ENCODE measurements at regions not wholly inside any gene's neighbourhood (a gene's known extent, or its start where the extent isn't known, plus 50 kb on each side); places are given as distances from the start of the nearest gene placed in this dataset.

- ATAC-seq (no peak), DNase-seq (ENCODE audit: low spot score in 2 of 2) (no peak)
- Mint-ChIP-seq H3K27ac (no peak overlapping the region), H3K36me3 (peaks cover 10 to 15% of the 10 kb centered on the region in 2 donors), H3K9me3 (peaks cover 24 to 30% of the 10 kb centered on the region in 2 donors)
Observed at GRCh38 chr5:96265487-96265886, 167.6 kb downstream of the PCSK1 start.

GRCh38 chr5:96264047-96264446 lies 169.0 kb downstream of the PCSK1 start:
- no peak for DNase-seq (ENCODE audit: low spot score in 2 of 2)
- no peak for ATAC-seq
- Mint-ChIP-seq H3K36me3 (peaks cover 5 to 10% of the 10 kb centered on the region in 2 donors), H3K27ac (no peak overlapping the region), H3K9me3 (peaks cover 14 to 23% of the 10 kb centered on the region in 2 donors)

GRCh38 chr5:96262105-96262504 lies 170.9 kb downstream of the PCSK1 start:
- ATAC-seq (no peak), DNase-seq (ENCODE audit: low spot score in 2 of 2) (no peak)
- peaks cover 9 to 19% of the 10 kb centered on the region in 2 donors for H3K9me3 Mint-ChIP-seq
- no peak overlapping the region for H3K27ac Mint-ChIP-seq
- peaks cover 5 to 6% of the 10 kb centered on the region in 2 donors for H3K36me3 Mint-ChIP-seq

- DNase-seq (ENCODE audit: low spot score in 2 of 2) (no peak), ATAC-seq (no peak)
- H3K36me3 Mint-ChIP-seq, result no peaks in the 10 kb centered on the region
- peaks cover 0 to 9% of the 10 kb centered on the region in 2 donors for H3K9me3 Mint-ChIP-seq
- H3K27ac Mint-ChIP-seq, result no peak overlapping the region
Observed at GRCh38 chr5:96260009-96260408, 173.0 kb downstream of the PCSK1 start.

DNA sequence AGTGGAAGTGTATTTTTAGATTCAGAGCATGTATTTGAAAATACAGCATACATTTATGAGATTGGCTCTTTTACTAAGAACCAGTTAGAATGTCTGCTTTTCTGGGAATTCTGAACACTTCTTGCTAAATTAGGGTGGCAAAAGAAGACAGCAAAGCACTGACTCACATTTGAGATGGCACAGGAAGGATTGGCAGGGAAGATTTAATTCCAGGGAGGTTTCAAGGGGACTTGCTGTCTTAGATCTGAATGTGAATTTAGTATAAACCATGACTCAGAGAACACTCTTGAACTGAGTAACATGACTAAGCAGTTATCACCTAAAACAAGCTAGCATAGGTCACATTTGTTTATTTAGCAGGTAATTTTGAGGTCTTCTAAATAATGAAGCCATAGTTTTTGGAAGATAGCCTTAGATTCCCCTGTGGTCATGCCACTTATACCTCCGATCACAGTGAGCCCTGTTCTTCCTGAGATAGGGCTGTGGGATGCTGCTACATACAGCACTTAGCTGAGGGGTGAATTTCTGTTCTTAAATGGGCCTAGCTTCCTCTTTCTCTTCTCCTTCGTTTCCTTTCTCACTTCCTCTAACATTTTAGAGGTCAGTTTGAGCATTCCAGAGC lies 173.8 kb downstream of the PCSK1 start:
- Mint-ChIP-seq H3K27ac (no peak overlapping the region), H3K9me3 (peaks cover 0 to 9% of the 10 kb centered on the region in 2 donors), H3K36me3 (no peaks in the 10 kb centered on the region)
- no peak for ATAC-seq
- DNase-seq (ENCODE audit: low spot score in 2 of 2), result no peak

DNA sequence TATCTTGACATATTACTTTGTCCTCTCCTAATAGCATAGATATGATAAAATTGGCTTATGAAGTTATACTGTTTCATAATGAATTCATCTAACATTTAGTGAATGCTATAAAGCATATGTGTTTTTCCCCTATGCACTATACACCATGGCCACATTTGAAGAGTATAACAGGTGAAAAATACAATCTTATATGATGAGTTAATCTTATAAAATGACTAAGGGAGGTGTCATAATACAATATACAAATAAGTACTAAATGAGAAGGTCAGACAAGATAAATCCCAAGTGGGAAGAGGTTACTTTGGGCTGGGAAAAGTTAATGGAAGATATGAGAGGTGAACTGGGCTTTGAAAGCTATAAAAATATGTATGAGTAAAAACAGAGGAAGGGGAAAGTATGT lies 174.4 kb downstream of the PCSK1 start:
- Mint-ChIP-seq H3K9me3 (peaks cover 0 to 9% of the 10 kb centered on the region in 2 donors), H3K27ac (no peak overlapping the region), H3K36me3 (no peaks in the 10 kb centered on the region)
- no peak for DNase-seq (ENCODE audit: low spot score in 2 of 2)
- no peak for ATAC-seq

- ATAC-seq, result peak; percentile 28 to 86
- H3K9me3 Mint-ChIP-seq, result peaks cover 0 to 1% of the 10 kb centered on the region in 2 donors
- no peak overlapping the region for H3K27ac Mint-ChIP-seq
- DNase-seq (ENCODE audit: low spot score in 2 of 2), result no peak
- H3K36me3 Mint-ChIP-seq, result no peaks in the 10 kb centered on the region
Observed at GRCh38 chr5:96257904-96258303, 175.1 kb downstream of the PCSK1 start.

- no peaks in the 10 kb centered on the region for H3K9me3 Mint-ChIP-seq
- H3K36me3 Mint-ChIP-seq, result no peaks in the 10 kb centered on the region
- no peak for DNase-seq (ENCODE audit: low spot score in 2 of 2)
Observed at GRCh38 chr5:96256795-96257470, 176.1 kb downstream of the PCSK1 start.

GRCh38 chr5:96254980-96255691 lies 177.9 kb downstream of the PCSK1 start:
- no peak overlapping the region for H3K27ac Mint-ChIP-seq
- H3K9me3 Mint-ChIP-seq, result no peaks in the 10 kb centered on the region
- DNase-seq (ENCODE audit: low spot score in 2 of 2) (no peak), ATAC-seq (no peak)
- no peaks in the 10 kb centered on the region for H3K36me3 Mint-ChIP-seq

More at GRCh38 chr5:96256795-96257470, 176.1 kb downstream of the PCSK1 start:
- no peak overlapping the region for H3K27ac Mint-ChIP-seq
- ATAC-seq, result no peak

DNA sequence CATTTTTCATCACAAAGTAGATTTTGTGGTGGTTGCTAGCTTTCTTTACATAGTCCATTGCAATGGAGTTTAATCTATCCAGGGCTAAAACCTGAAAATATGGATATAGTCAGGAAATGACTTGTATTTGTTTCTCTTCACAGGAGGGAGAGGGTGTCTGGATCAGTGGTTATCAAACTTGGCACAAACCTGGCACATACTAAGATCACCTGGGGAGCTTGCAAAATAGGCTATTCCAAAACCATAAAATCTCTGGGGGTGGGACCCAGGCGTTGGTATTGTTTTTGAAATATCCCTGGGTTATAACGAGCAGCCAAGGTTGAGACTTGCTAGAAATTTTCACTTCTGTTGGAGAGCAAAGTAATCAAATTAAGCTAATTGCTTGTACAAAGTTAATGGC lies 179.9 kb downstream of the PCSK1 start:
- Mint-ChIP-seq H3K27ac (no peak overlapping the region), H3K36me3 (no peaks in the 10 kb centered on the region), H3K9me3 (no peaks in the 10 kb centered on the region)
- no peak for ATAC-seq
- DNase-seq (ENCODE audit: low spot score in 2 of 2), result no peak

- DNase-seq (ENCODE audit: low spot score in 2 of 2) (no peak), ATAC-seq (no peak)
- H3K27ac Mint-ChIP-seq, result no peak overlapping the region
- H3K9me3 Mint-ChIP-seq, result no peaks in the 10 kb centered on the region
- no peaks in the 10 kb centered on the region for H3K36me3 Mint-ChIP-seq
Observed at GRCh38 chr5:96252596-96252995, 180.5 kb downstream of the PCSK1 start.

GRCh38 chr5:96250782-96251181 lies 182.3 kb downstream of the PCSK1 start:
- DNase-seq (ENCODE audit: low spot score in 2 of 2), result no peak
- H3K27ac Mint-ChIP-seq, result no peak overlapping the region
- no peak for ATAC-seq
- no peaks in the 10 kb centered on the region for H3K9me3 Mint-ChIP-seq
- no peaks in the 10 kb centered on the region for H3K36me3 Mint-ChIP-seq

- no peak for DNase-seq (ENCODE audit: low spot score in 2 of 2)
- Mint-ChIP-seq H3K36me3 (no peaks in the 10 kb centered on the region), H3K9me3 (no peaks in the 10 kb centered on the region), H3K27ac (no peak overlapping the region)
- no peak for ATAC-seq
Observed at GRCh38 chr5:96248131-96248530, 184.9 kb downstream of the PCSK1 start.

DNA sequence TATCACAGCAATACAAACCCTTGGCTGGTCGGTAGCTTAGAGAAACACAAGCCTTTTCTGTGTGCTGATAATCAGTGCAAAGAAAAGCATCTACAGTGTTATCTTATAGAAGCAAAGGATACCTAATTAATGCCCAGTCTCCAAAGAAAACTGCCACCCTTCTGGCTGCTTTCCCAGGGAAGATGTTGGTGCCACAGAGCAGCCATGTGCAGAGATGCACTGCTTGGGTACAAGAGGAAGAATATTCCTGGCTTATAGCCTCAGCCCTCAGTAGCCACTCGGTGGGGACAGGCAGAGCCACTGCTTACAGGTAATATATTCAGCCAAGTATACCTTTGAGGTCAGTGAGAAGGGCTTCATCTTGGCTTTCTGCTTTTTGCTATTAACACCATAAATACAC lies 185.3 kb downstream of the PCSK1 start:
- ATAC-seq (no peak), DNase-seq (ENCODE audit: low spot score in 2 of 2) (no peak)
- no peak overlapping the region for H3K27ac Mint-ChIP-seq
- no peaks in the 10 kb centered on the region for H3K36me3 Mint-ChIP-seq
- H3K9me3 Mint-ChIP-seq, result no peaks in the 10 kb centered on the region

DNA sequence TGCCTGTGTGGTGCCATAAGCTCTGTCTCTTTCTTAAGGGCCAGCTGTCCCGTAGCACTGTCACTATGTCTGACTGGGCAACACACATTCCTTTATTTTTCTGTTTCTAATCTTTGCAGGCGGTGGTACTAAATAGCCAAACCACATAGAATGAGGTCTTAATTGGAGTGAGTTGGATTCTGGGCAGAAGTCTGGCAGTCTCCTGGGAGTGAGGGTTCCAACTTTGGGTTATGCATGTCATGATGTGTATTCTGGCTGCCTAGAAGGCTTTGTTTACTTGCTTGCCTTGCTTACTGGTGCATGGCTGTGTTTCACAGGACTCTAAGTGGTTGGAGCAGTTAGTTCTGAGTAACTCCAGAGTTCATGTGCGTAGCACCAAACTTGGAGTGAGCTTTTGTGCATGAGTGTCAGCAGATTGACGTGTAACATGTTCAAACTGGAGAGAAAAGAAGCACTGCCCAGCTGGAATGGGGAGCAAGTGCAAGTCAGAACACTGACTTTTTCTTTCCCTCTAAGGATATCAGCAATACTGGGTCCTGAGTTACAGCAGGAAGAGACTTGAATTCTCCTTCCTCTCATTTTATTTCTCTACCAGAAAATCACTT lies 185.8 kb downstream of the PCSK1 start:
- Mint-ChIP-seq H3K36me3 (no peaks in the 10 kb centered on the region), H3K9me3 (no peaks in the 10 kb centered on the region), H3K27ac (peak overlapping the region in 1 of 2 donors; percentile 3)
- ATAC-seq (no peak), DNase-seq (ENCODE audit: low spot score in 2 of 2) (no peak)

- Mint-ChIP-seq H3K27ac (no peak overlapping the region), H3K9me3 (no peaks in the 10 kb centered on the region), H3K36me3 (no peaks in the 10 kb centered on the region)
- DNase-seq (ENCODE audit: low spot score in 2 of 2) (no peak), ATAC-seq (peak in 1 of 2 donors; percentile 22)
Observed at GRCh38 chr5:96245140-96246091, 187.6 kb downstream of the PCSK1 start.
